Transverse colon (tissue), 4 donors: ENCODE measurements at regions not wholly inside any gene's neighbourhood (a gene's known extent, or its start where the extent isn't known, plus 50 kb on each side); places are given as distances from the start of the nearest gene placed in this dataset.
"Not testable (repeated sequence)": the region's sequence is repeated elsewhere in the genome, so short reads cannot be mapped to it uniquely, and the experiment has no call there.

Experiments
- DNase-seq: peaks from one replicate; pipeline ENCODE4 v3.0.0-alpha.2; 2019
- H3K27ac ChIP-seq, 4 donors: fragments of 200-600 bp; sonication (generic); 2 replicates each; pipeline ENCODE4 v1.5.1; 2016 to 2018; ENCODE audit warnings: inconsistent platforms in 4 of 4
- H3K27me3 ChIP-seq: fragments of 200-600 bp; sonication (generic); 2 replicates; pipeline ENCODE4 v1.5.1; 2017; ENCODE audit warnings: inconsistent platforms
- H3K36me3 ChIP-seq, 4 donors: fragments of 200-600 bp; sonication (generic); 2 replicates each; pipeline ENCODE4 v1.5.1; 2017 to 2019; ENCODE audit warnings: inconsistent platforms in 4 of 4
- H3K4me1 ChIP-seq, 4 donors: fragments of 200-600 bp; sonication (generic); 2 replicates each; pipeline ENCODE4 v1.5.1; 2017 to 2020; ENCODE audit warnings: inconsistent platforms in 4 of 4
- H3K4me3 ChIP-seq, 4 donors: fragments of 200-600 bp; sonication (generic); 1 replicate in 1 of 4; 2 replicates in 3 of 4; pipeline versions ENCODE4 v1.5.1 to v1.6.1; 2017 to 2019; ENCODE audit warnings: inconsistent platforms in 4 of 4
- H3K9me3 ChIP-seq, 2 donors: fragments of 200-600 bp; sonication (generic); 2 replicates each; pipeline ENCODE4 v1.5.1; 2017 to 2019; ENCODE audit warnings: inconsistent platforms in 2 of 2
- EP300 ChIP-seq: sonication (generic); formaldehyde crosslinking; IDR thresholded peaks from one replicate; pipeline ENCODE4 v1.6.1; 2017; ENCODE audit warnings: antibody characterized with exemption, low read depth
- POLR2A ChIP-seq: fragments of 450-650 bp; IDR thresholded peaks from one replicate; pipeline ENCODE4 v1.6.1; 2016; ENCODE audit warnings: antibody characterized with exemption, mild to moderate bottlenecking, moderate library complexity
- POLR2AphosphoS5 ChIP-seq, 3 donors: sonication (generic); formaldehyde crosslinking; IDR thresholded peaks; one replicate each; pipeline ENCODE4 v1.6.1; 2016; ENCODE audit warnings: antibody characterized with exemption in 3 of 3
- WGBS, 2 donors: methylation state at CpG; one replicate each; pipeline ENCODE4 v1.1.5; 2018; ENCODE audit warnings: low coverage in 1 of 2; 5-methylcytosine and 5-hydroxymethylcytosine counted together
- in situ Hi-C, 4 donors: fragments of 200-750 bp; cut with MboI; loops; one replicate each; pipeline versions ENCODE4 v1.15.0 to v1.15.1; 2017; ENCODE audit warnings: low sequenced_read_pairs in 3 of 4, low pct_ligation_motif_present in 1 of 4, low pct_unique_long_range_greater_than_20kb in 1 of 4
- intact Hi-C: fragments of 100-400 bp; cut with DNase I; formaldehyde crosslinking; loops from one replicate; pipeline ENCODE4 v1.15.1; 2023; ENCODE audit warnings: low total_unique reads
- TF ChIP-seq, protein P1 (sequence below), 5 experiments: fragments of 200-600 bp in 3 of 5; fragments of 450-650 bp in 2 of 5; sonication (generic) in 3 of 5; IDR thresholded peaks; 1 replicate in 2 of 5; 2 replicates in 3 of 5; pipeline ENCODE4 v1.5.1; 2016 to 2017; ENCODE audit warnings: antibody characterized with exemption in 5 of 5, inconsistent platforms in 3 of 5, mild to moderate bottlenecking in 2 of 5, moderate library complexity in 1 of 5

DNA sequence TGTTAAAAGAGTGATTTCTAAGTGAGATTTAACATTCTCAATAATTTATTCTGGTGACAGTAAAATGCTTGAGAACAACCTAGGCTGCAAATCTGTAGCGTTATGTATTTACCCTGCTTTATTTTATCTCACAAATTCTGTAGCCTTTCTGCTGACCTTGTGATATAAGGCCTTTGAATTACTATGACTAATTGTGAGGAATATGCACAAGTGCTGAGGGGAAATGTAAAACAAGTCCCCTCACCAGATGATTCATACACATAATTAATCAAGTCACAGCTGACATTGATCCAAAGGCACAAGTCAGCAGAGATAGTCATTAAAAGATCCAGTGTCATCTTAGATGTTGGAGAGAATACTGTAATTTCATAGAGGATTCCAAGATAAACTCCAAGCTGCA, 992.7 kb upstream of the USP15 start:
- H3K27ac ChIP-seq: no peak overlapping the region
- no peak overlapping the region for H3K4me3 ChIP-seq
- H3K27me3 ChIP-seq: no peaks in the 10 kb centered on the region
- H3K36me3 ChIP-seq: no peaks in the 10 kb centered on the region
- TF ChIP-seq POLR2AphosphoS5 (IDR thresholded peaks at IDR 0.05) (no peak), EP300 (no peak)
- H3K4me1 ChIP-seq: no peaks in the 10 kb centered on the region
- intact Hi-C loops (no loop called here), in situ Hi-C loops (no loop called here)
- peaks cover 8 to 9% of the 10 kb centered on the region in 2 donors for H3K9me3 ChIP-seq
- WGBS, 2 donors: 60 to 80% methylated on average over 1 of the region's 1 CpG
- DNase-seq: no peak

DNA sequence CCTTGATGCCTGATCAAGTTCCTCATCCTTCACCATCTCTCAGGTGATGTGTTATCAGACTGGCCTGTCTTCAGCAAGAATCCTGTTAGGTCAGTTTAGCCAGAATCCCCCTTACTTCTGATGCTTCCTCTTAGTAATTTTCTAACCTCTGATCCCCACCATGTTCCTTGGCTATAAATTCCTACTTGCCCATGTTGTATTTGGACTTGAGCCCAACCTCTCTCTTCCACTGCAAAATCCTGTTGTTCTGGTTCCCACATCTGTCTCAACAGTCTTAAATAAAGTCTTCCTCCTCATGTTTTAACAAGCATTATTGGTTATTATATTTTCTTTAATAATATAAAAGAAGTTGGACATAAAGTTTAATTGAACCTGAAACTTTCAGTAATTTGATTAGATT, 987.8 kb upstream of the USP15 start:
- Histone ChIP-seq H3K36me3 (no peaks in the 10 kb centered on the region), H3K4me3 (no peak overlapping the region), H3K9me3 (no peaks in the 10 kb centered on the region), H3K4me1 (no peaks in the 10 kb centered on the region), H3K27me3 (no peaks in the 10 kb centered on the region), H3K27ac (no peak overlapping the region)
- in situ Hi-C loops (no loop called here), intact Hi-C loops (no loop called here)
- TF ChIP-seq POLR2AphosphoS5 (IDR thresholded peaks at IDR 0.05): no peak
- TF ChIP-seq, protein P1, sequence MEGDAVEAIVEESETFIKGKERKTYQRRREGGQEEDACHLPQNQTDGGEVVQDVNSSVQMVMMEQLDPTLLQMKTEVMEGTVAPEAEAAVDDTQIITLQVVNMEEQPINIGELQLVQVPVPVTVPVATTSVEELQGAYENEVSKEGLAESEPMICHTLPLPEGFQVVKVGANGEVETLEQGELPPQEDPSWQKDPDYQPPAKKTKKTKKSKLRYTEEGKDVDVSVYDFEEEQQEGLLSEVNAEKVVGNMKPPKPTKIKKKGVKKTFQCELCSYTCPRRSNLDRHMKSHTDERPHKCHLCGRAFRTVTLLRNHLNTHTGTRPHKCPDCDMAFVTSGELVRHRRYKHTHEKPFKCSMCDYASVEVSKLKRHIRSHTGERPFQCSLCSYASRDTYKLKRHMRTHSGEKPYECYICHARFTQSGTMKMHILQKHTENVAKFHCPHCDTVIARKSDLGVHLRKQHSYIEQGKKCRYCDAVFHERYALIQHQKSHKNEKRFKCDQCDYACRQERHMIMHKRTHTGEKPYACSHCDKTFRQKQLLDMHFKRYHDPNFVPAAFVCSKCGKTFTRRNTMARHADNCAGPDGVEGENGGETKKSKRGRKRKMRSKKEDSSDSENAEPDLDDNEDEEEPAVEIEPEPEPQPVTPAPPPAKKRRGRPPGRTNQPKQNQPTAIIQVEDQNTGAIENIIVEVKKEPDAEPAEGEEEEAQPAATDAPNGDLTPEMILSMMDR (IDR thresholded peaks at IDR 0.05): no peak
- no peak for TF ChIP-seq POLR2A
- TF ChIP-seq EP300: no peak
- no peak for DNase-seq

- Histone ChIP-seq H3K27ac (no peak overlapping the region), H3K9me3 (peaks cover 5 to 21% of the 10 kb centered on the region in 2 donors), H3K4me1 (no peaks in the 10 kb centered on the region), H3K36me3 (no peaks in the 10 kb centered on the region), H3K4me3 (no peak overlapping the region), H3K27me3 (no peaks in the 10 kb centered on the region)
- no peak for DNase-seq
- 43 to 59% methylated on average over 3 of the region's 3 CpGs for WGBS, 2 donors
- intact Hi-C loops: no loop called here
- TF ChIP-seq EP300 (no peak), POLR2AphosphoS5 (IDR thresholded peaks at IDR 0.05) (no peak), POLR2A (no peak)
- TF ChIP-seq, protein P1 (IDR thresholded peaks at IDR 0.05): no peak
- in situ Hi-C loops: no loop called here
Measured at GRCh38 chr12:61282790-61283575, 977.2 kb upstream of the USP15 start.

- Histone ChIP-seq H3K27ac (no peak overlapping the region), H3K4me3 (no peak overlapping the region), H3K9me3 (peaks cover 3 to 22% of the 10 kb centered on the region in 2 donors), H3K4me1 (no peaks in the 10 kb centered on the region), H3K36me3 (no peaks in the 10 kb centered on the region), H3K27me3 (no peaks in the 10 kb centered on the region)
- in situ Hi-C loops (no loop called here), intact Hi-C loops (no loop called here)
- 59 to 74% methylated on average over 2 of the region's 2 CpGs for WGBS, 2 donors
- TF ChIP-seq POLR2AphosphoS5 (IDR thresholded peaks at IDR 0.05) (no peak), POLR2A (no peak), EP300 (no peak)
- TF ChIP-seq, protein P1 (IDR thresholded peaks at IDR 0.05): no peak
- no peak for DNase-seq
Measured at GRCh38 chr12:61290473-61290872, 969.7 kb upstream of the USP15 start.

- Histone ChIP-seq H3K27me3 (no peaks in the 10 kb centered on the region), H3K4me3 (no peak overlapping the region), H3K36me3 (no peaks in the 10 kb centered on the region), H3K27ac (no peak overlapping the region), H3K9me3 (peaks cover 3 to 18% of the 10 kb centered on the region in 2 donors), H3K4me1 (no peaks in the 10 kb centered on the region)
- in situ Hi-C loops (no loop called here), intact Hi-C loops (no loop called here)
- TF ChIP-seq POLR2A (no peak), POLR2AphosphoS5 (IDR thresholded peaks at IDR 0.05) (no peak), EP300 (no peak)
- TF ChIP-seq, protein P1 (IDR thresholded peaks at IDR 0.05): no peak
- WGBS, 2 donors: 77 to 94% methylated on average over 2 of the region's 2 CpGs
- no peak for DNase-seq
Measured at GRCh38 chr12:61291647-61292046, 968.6 kb upstream of the USP15 start.

DNA sequence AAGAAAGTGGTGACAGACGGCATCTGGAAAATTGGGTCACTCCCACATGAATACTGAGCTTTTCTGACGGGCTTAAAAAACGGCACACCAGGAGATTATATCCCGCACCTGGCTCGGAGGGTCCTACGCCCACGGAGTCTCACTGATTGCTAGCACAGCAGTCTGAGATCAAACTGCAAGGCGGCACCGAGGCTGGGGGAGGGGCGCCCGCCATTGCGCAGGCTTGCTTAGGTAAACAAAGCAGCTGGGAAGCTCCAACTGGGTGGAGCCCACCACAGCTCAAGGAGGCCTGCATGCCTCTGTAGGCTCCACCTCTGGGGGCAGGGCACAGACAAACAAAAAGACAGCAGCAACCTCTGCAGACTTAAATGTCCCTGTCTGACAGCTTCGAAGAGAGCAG, 966.2 kb upstream of the USP15 start:
- in situ Hi-C loops, H3K27me3 ChIP-seq, H3K4me1 ChIP-seq, intact Hi-C loops, H3K27ac ChIP-seq, DNase-seq, H3K4me3 ChIP-seq, H3K9me3 ChIP-seq, H3K36me3 ChIP-seq: not testable (repeated sequence)
- WGBS, 2 donors: 91% methylated on average over 13 of the region's 13 CpGs; no CpG with 5 or more reads in 1 of the 2 donors
